Muscle of leg (tissue), 3 donors: ENCODE measurements at regions not wholly inside any gene's neighbourhood (a gene's known extent, or its start where the extent isn't known, plus 50 kb on each side); places are given as distances from the start of the nearest gene placed in this dataset.
"Not testable (repeated sequence)": the region's sequence is repeated elsewhere in the genome, so short reads cannot be mapped to it uniquely, and the experiment has no call there.

Experiments
- DNase-seq: peaks from one replicate; pipeline ENCODE4 v3.0.0; 2013
- H3K27ac ChIP-seq: one replicate; pipeline ENCODE4 v1.5.1; 2013; ENCODE audit warnings: mild to moderate bottlenecking, low read length, control low read depth
- H3K27me3 ChIP-seq: one replicate; pipeline ENCODE4 v1.6.1; 2013; ENCODE audit warnings: low read length; ENCODE audit not compliant: control insufficient read depth, insufficient read depth
- H3K36me3 ChIP-seq: one replicate; pipeline ENCODE4 v1.6.1; 2013; ENCODE audit warnings: low read length; ENCODE audit not compliant: control insufficient read depth, insufficient read depth
- H3K4me1 ChIP-seq: one replicate; pipeline ENCODE4 v1.6.1; 2013; ENCODE audit warnings: low read length; ENCODE audit not compliant: control insufficient read depth, insufficient read depth
- H3K4me3 ChIP-seq: one replicate; pipeline ENCODE4 v1.5.1; 2013; ENCODE audit warnings: low read length, control low read depth
- H3K9me3 ChIP-seq: replicated peaks from 2 replicates; pipeline ENCODE4 v1.6.1; 2013; ENCODE audit warnings: low read depth, low read length; ENCODE audit not compliant: control insufficient read depth
- WGBS: methylation state at CpG from one replicate; pipeline ENCODE4 v1.1.5; 2013; ENCODE audit warnings: missing lambda C conversion rate; ENCODE audit not compliant: insufficient coverage; 5-methylcytosine and 5-hydroxymethylcytosine counted together

- Histone ChIP-seq H3K27me3 (no peaks in the 10 kb centered on the region), H3K9me3 (no peaks in the 10 kb centered on the region), H3K4me3 (no peak overlapping the region), H3K27ac (no peak overlapping the region), H3K36me3 (no peaks in the 10 kb centered on the region), H3K4me1 (no peaks in the 10 kb centered on the region)
- no peak for DNase-seq
- WGBS = no CpG with 5 or more reads among the region's 3 CpGs
Observed at GRCh38 chr1:222000131-222000530, 258.2 kb upstream of the DUSP10 start.

GRCh38 chr1:221998781-221999180 is 256.9 kb upstream of the DUSP10 start:
- DNase-seq = no peak
- Histone ChIP-seq H3K9me3 (no peaks in the 10 kb centered on the region), H3K4me1 (no peaks in the 10 kb centered on the region), H3K27ac (no peak overlapping the region), H3K4me3 (no peak overlapping the region), H3K27me3 (no peaks in the 10 kb centered on the region), H3K36me3 (no peaks in the 10 kb centered on the region)
- WGBS = 100% methylated on average over 3 of the region's 6 CpGs

GRCh38 chr1:221998186-221998612 is 256.3 kb upstream of the DUSP10 start:
- no peaks in the 10 kb centered on the region for H3K36me3 ChIP-seq
- no CpG with 5 or more reads among the region's 2 CpGs for WGBS
- H3K4me3 ChIP-seq = no peak overlapping the region
- H3K27ac ChIP-seq = no peak overlapping the region
- H3K9me3 ChIP-seq = no peaks in the 10 kb centered on the region
- no peaks in the 10 kb centered on the region for H3K27me3 ChIP-seq
- DNase-seq = no peak
- no peaks in the 10 kb centered on the region for H3K4me1 ChIP-seq

GRCh38 chr1:221997012-221997411 is 255.1 kb upstream of the DUSP10 start:
- not testable (repeated sequence) for H3K27me3 ChIP-seq, DNase-seq, H3K4me1 ChIP-seq, H3K4me3 ChIP-seq, H3K27ac ChIP-seq, H3K9me3 ChIP-seq, H3K36me3 ChIP-seq
- 100% methylated on average over 1 of the region's 1 CpG for WGBS

- H3K4me1 ChIP-seq = no peaks in the 10 kb centered on the region
- no peak overlapping the region for H3K27ac ChIP-seq
- no peak for DNase-seq
- WGBS = 100% methylated on average over 1 of the region's 4 CpGs
- no peaks in the 10 kb centered on the region for H3K36me3 ChIP-seq
- no peak overlapping the region for H3K4me3 ChIP-seq
- H3K27me3 ChIP-seq = no peaks in the 10 kb centered on the region
- H3K9me3 ChIP-seq = no peaks in the 10 kb centered on the region
Observed at GRCh38 chr1:221994939-221995338, 253.1 kb upstream of the DUSP10 start.

- Histone ChIP-seq H3K27me3 (no peaks in the 10 kb centered on the region), H3K9me3 (no peaks in the 10 kb centered on the region), H3K4me3 (no peak overlapping the region), H3K27ac (no peak overlapping the region), H3K36me3 (no peaks in the 10 kb centered on the region), H3K4me1 (no peaks in the 10 kb centered on the region)
- DNase-seq = no peak
Observed at GRCh38 chr1:221994274-221994698, 252.4 kb upstream of the DUSP10 start.

GRCh38 chr1:221993444-221993948 is 251.6 kb upstream of the DUSP10 start:
- H3K27ac ChIP-seq = no peak overlapping the region
- no peaks in the 10 kb centered on the region for H3K4me1 ChIP-seq
- H3K27me3 ChIP-seq = no peaks in the 10 kb centered on the region
- no peaks in the 10 kb centered on the region for H3K9me3 ChIP-seq
- H3K4me3 ChIP-seq = no peak overlapping the region
- no peaks in the 10 kb centered on the region for H3K36me3 ChIP-seq
- DNase-seq = no peak

GRCh38 chr1:221992427-221992826 is 250.5 kb upstream of the DUSP10 start:
- Histone ChIP-seq H3K9me3 (no peaks in the 10 kb centered on the region), H3K36me3 (no peaks in the 10 kb centered on the region), H3K27ac (no peak overlapping the region), H3K4me3 (no peak overlapping the region), H3K27me3 (no peaks in the 10 kb centered on the region), H3K4me1 (no peaks in the 10 kb centered on the region)
- no CpG with 5 or more reads among the region's 2 CpGs for WGBS
- no peak for DNase-seq

GRCh38 chr1:221991221-221991620 is 249.3 kb upstream of the DUSP10 start:
- no peak for DNase-seq
- H3K36me3 ChIP-seq = no peaks in the 10 kb centered on the region
- H3K27me3 ChIP-seq = no peaks in the 10 kb centered on the region
- no peak overlapping the region for H3K27ac ChIP-seq
- H3K4me1 ChIP-seq = no peaks in the 10 kb centered on the region
- no CpG with 5 or more reads among the region's 1 CpG for WGBS
- H3K9me3 ChIP-seq = no peaks in the 10 kb centered on the region
- no peak overlapping the region for H3K4me3 ChIP-seq

- no peaks in the 10 kb centered on the region for H3K4me1 ChIP-seq
- no peaks in the 10 kb centered on the region for H3K9me3 ChIP-seq
- no peak overlapping the region for H3K4me3 ChIP-seq
- no CpG with 5 or more reads among the region's 1 CpG for WGBS
- no peaks in the 10 kb centered on the region for H3K36me3 ChIP-seq
- H3K27me3 ChIP-seq = no peaks in the 10 kb centered on the region
- no peak overlapping the region for H3K27ac ChIP-seq
- no peak for DNase-seq
Observed at GRCh38 chr1:221989741-221990140, 247.9 kb upstream of the DUSP10 start.

GRCh38 chr1:221988829-221989228 is 246.9 kb upstream of the DUSP10 start:
- Histone ChIP-seq H3K27me3 (no peaks in the 10 kb centered on the region), H3K27ac (no peak overlapping the region), H3K9me3 (no peaks in the 10 kb centered on the region), H3K4me3 (no peak overlapping the region), H3K4me1 (no peaks in the 10 kb centered on the region), H3K36me3 (no peaks in the 10 kb centered on the region)
- no peak for DNase-seq
